ENCODE measurements at regions not wholly inside any gene's neighbourhood (a gene's known extent, or its start where the extent isn't known, plus 50 kb on each side); places are given as distances from the start of the nearest gene placed in this dataset.

GRCh38 chr5:56550227-56550626 lies 265.1 kb upstream of the MAP3K1 start:
- TF ChIP-seq GATA1 (IDR thresholded peaks at IDR 0.05; ENCODE audit: low read depth, low read length) (no peak), POLR2A (IDR thresholded peaks at IDR 0.05; ENCODE audit: low read length) (no peak)
- peak in 1 of 2 experiments; percentile 7 for DNase-seq

DNA sequence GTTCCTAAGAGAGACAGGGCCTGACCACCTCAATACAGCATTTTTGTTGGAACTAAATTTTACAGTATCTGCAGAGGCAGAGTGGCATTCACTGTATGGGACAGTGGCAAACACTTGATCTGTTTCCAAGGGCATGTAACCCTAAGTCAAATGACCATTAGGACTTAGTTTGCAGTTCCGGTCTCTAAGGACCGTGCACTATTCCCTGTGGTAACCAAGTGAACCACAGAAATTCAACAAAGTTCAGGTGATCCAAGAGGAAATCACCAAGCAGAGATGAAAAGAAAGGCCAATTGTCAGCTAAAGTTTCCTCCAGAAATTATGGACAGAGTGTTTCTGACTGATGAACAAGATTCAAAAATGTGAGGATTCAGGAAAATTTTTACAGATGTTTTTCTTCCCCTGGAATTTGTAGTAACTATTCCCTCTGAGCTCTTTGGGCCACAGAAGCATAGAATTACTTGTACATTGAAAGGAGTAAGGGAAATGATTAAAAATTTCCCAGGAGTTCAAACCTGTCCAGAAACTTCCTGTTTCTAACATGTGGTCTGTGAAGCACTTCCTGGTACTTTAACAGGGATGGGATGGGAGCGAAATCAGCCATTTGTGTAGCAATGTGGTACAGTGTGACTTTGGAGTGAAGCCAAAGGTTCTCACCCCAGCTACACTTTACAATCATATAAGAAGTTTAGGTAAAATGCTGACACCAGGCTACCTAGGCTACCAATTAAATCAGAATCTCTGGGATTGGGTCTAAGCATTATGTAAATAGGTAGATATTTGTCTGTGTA lies 266.1 kb upstream of the MAP3K1 start:
- TF ChIP-seq POLR2A (IDR thresholded peaks at IDR 0.05; ENCODE audit: low read length) (no peak), GATA1 (IDR thresholded peaks at IDR 0.05; ENCODE audit: low read depth, low read length) (no peak)
- no peak for DNase-seq

DNA sequence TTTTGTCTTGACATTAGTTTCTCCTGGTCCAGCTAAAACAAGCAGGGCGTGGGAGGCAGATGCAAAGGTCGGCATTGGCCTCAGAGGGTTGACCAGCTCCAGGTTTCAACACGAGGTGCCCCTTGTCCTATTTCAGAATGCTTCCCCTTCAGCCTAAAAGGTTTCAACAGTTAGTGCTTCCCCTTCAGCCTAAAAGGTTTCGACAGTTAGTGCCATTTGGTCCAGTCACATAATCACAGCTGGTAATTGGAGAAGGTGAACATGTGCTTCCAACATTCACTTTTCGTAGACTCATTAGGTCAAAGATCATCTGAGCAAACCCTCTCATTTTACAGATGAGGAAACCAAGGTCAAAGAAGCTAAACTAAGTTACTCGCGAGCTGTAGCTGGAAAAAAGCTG lies 270.3 kb upstream of the MAP3K1 start:
- TF ChIP-seq POLR2A (IDR thresholded peaks at IDR 0.05; ENCODE audit: low read length): no peak
- no peak for TF ChIP-seq GATA1 (IDR thresholded peaks at IDR 0.05; ENCODE audit: low read depth, low read length)
- DNase-seq: no peak

DNA sequence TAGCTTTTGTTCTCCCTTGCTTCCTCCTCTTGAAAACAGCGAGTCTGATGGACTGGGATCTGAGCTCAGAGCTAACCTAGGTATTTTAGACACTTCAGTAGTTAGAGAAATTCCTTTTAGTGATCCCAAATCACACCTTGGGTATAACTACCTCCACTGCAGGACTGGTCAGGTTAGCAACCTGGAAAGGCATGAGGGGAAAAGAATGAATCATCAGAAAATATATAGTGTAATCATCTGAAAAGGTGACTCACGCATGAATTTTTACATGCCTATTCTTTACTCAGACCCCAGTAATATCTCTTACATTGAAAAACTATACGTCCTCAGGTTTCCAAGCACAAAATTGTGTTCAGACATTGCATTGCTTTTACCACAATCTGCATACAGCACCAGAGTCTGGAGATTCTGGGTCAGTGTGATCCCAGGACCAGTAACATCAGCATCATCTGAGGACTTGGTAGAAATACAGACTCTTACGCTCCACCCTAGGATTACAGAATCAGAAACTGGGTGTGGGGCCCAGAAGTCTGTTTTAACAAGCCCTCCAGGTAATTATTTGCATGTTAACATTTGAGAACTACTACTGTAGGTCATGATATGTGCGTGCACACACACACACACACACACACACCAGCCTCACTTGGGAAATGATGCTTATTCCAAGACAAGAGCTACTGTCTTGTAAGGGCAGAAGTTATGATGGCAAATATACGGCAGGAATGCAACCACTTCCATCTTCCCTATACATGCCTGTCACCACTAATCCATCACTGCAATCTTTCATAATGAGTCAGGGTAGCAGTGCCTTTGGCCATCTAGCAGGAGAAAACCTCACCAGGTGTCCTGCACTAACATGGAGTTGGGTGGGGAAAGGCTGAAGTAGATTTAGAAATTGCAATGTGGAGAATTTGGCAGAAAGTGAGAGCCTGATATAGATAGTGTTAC lies 271.6 kb upstream of the MAP3K1 start:
- TF ChIP-seq GATA1 (IDR thresholded peaks at IDR 0.05; ENCODE audit: low read depth, low read length) (no peak), POLR2A (IDR thresholded peaks at IDR 0.05; ENCODE audit: low read length) (no peak)
- DNase-seq: no peak

DNA sequence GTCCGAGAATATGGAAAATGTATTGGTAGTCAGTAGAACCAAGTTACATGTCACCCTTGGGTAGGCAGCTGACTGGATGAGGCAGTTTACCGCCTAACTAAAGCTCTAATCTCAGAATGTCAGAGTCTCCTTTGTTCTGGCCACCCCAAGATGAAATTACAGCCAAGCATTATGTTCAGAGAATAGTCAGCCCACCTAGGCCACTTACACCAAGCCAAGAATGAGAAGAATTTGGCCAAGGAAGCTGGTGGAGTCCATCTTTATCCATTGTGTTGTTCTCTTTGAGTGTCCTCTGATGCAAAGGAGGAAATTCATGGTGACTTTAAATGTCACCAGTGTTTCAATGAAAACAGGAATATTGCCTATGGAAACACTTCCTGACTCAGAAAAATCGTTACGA lies 275.1 kb upstream of the MAP3K1 start:
- no peak for DNase-seq
- TF ChIP-seq POLR2A (IDR thresholded peaks at IDR 0.05; ENCODE audit: low read length) (no peak), GATA1 (IDR thresholded peaks at IDR 0.05; ENCODE audit: low read depth, low read length) (no peak)

DNA sequence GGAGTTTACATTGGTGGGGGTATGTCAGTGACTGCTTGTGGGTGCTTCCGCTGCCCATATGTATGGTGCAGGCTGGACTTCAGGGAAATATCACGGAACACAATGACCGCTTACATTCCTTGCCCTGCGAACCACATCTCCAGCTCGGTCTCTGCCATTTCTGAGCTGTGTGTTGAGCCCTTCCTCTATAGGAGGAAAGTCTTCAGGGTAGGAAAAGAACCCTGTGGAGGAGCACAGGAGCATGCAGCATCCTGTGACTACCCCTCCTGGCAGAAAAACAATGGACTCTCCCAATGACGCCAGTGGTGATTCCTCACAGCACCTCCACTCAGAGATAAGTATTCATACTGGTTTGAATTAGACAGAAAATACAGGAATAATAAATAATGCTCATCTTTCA lies 276.8 kb upstream of the MAP3K1 start:
- DNase-seq: no peak

DNA sequence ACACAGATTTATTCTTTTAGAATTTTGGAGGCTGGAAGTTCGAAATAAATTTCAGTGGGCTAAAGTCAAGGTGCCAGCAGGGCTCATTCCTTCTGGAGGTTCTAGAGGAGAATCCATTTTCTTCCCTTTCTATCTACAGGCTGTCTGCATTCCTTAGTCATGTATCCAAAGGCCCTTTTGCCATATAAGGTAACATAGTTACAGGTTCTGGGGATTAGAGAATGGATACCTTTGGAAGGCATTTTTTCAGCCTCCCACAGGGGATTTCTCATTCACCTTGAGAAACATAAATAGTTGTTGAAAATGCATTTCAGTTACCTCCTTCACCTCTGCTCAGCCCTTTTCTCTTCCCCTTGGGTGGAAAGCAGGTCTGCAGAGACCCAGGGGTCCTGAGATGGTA lies 280.0 kb upstream of the MAP3K1 start:
- DNase-seq: no peak

More for the DNA sequence above, 276.8 kb upstream of the MAP3K1 start:
- TF ChIP-seq GATA1 (IDR thresholded peaks at IDR 0.05; ENCODE audit: low read depth, low read length): no peak

GRCh38 chr5:56534102-56534829 lies 281.1 kb upstream of the MAP3K1 start:
- no peak for DNase-seq
- TF ChIP-seq GATA1 (IDR thresholded peaks at IDR 0.05; ENCODE audit: low read depth, low read length) (no peak), POLR2A (IDR thresholded peaks at IDR 0.05; ENCODE audit: low read length) (no peak)

More for the DNA sequence above, 280.0 kb upstream of the MAP3K1 start:
- TF ChIP-seq POLR2A (IDR thresholded peaks at IDR 0.05; ENCODE audit: low read length) (no peak), GATA1 (IDR thresholded peaks at IDR 0.05; ENCODE audit: low read depth, low read length) (no peak)

GRCh38 chr5:56532466-56532865 lies 282.9 kb upstream of the MAP3K1 start:
- no peak for TF ChIP-seq POLR2A (IDR thresholded peaks at IDR 0.05; ENCODE audit: low read length)
- no peak for TF ChIP-seq GATA1 (IDR thresholded peaks at IDR 0.05; ENCODE audit: low read depth, low read length)
- no peak for DNase-seq

DNA sequence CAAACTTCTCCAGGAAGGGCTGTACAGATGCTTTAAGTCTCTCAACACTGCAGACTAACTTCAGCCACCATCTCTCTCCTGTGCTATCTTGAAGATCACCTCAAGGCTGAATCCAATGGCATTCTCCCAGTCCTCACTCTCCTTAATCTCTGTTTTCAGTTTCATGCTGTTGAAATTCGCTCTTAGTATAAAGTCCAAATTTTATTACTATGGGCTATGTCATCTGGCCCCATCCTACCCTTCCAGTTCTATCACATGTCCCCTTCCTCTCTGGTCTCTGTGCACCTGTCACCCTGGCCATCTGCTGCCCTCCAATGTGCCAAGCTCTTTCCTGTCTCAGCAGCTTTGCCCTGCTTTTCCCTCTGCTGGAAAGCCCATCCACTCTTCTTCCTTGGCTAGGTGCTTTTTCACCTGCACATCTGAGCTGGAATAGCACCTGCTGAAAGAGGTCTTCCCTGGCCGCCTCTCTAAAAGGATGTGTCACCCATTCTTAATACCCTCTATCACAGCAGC lies 284.7 kb upstream of the MAP3K1 start:
- no peak for DNase-seq
- TF ChIP-seq GATA1 (IDR thresholded peaks at IDR 0.05; ENCODE audit: low read depth, low read length): no peak
- no peak for TF ChIP-seq POLR2A (IDR thresholded peaks at IDR 0.05; ENCODE audit: low read length)

GRCh38 chr5:56529666-56530430 lies 285.5 kb upstream of the MAP3K1 start:
- DNase-seq: no peak
- TF ChIP-seq GATA1 (IDR thresholded peaks at IDR 0.05; ENCODE audit: low read depth, low read length) (no peak), POLR2A (IDR thresholded peaks at IDR 0.05; ENCODE audit: low read length) (no peak)

GRCh38 chr5:56527174-56527573 lies 288.2 kb upstream of the MAP3K1 start:
- TF ChIP-seq GATA1 (IDR thresholded peaks at IDR 0.05; ENCODE audit: low read depth, low read length) (no peak), POLR2A (IDR thresholded peaks at IDR 0.05; ENCODE audit: low read length) (no peak)
- no peak for DNase-seq

DNA sequence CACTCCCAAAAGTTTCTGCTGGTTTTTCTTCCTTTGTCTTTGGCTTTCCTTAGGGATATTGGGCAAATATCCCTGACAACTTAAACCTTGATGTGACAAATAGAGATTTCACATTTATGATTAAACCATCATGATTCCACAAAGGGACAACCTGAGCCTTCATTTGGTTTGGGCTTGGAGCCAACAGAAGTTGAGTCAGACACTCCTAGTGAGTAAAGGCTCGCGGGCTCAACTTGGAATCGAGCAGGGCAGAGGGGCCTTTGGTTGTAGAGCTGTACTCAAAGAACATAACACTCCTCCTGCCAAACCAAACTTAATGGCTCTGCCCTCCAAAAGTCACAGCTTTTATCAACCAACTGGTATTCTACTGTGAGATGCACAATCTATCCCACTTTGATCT lies 290.2 kb upstream of the MAP3K1 start:
- no peak for DNase-seq
- TF ChIP-seq GATA1 (IDR thresholded peaks at IDR 0.05; ENCODE audit: low read depth, low read length) (no peak), POLR2A (IDR thresholded peaks at IDR 0.05; ENCODE audit: low read length) (no peak)

Measured in erythroblast (primary cell).